ENCODE measurements at regions not wholly inside any gene's neighbourhood (a gene's known extent, or its start where the extent isn't known, plus 50 kb on each side); places are given as distances from the start of the nearest gene placed in this dataset.

- TF ChIP-seq, protein P1, sequence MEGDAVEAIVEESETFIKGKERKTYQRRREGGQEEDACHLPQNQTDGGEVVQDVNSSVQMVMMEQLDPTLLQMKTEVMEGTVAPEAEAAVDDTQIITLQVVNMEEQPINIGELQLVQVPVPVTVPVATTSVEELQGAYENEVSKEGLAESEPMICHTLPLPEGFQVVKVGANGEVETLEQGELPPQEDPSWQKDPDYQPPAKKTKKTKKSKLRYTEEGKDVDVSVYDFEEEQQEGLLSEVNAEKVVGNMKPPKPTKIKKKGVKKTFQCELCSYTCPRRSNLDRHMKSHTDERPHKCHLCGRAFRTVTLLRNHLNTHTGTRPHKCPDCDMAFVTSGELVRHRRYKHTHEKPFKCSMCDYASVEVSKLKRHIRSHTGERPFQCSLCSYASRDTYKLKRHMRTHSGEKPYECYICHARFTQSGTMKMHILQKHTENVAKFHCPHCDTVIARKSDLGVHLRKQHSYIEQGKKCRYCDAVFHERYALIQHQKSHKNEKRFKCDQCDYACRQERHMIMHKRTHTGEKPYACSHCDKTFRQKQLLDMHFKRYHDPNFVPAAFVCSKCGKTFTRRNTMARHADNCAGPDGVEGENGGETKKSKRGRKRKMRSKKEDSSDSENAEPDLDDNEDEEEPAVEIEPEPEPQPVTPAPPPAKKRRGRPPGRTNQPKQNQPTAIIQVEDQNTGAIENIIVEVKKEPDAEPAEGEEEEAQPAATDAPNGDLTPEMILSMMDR (IDR thresholded peaks at IDR 0.05) = no peak
- TF ChIP-seq SIN3A (IDR thresholded peaks at IDR 0.05; ENCODE audit: borderline replicate concordance, low read depth, low read length) (no peak), EP300 (IDR thresholded peaks at IDR 0.05; ENCODE audit: borderline replicate concordance in 1 of 2, low read depth in 1 of 2, low read length in 1 of 2) (no peak), IRF3 (IDR thresholded peaks at IDR 0.05; ENCODE audit: low read depth, low read length) (no peak), RXRA (IDR thresholded peaks at IDR 0.05; ENCODE audit: borderline replicate concordance, low read depth) (no peak), MXI1 (IDR thresholded peaks at IDR 0.05; ENCODE audit: low read depth, low read length) (no peak)
Observed at GRCh38 chr6:14320332-14320731, 202.8 kb downstream of the CD83 start.

Data from SK-N-SH (cell line).